ENCODE measurements at regions not wholly inside any gene's neighbourhood (a gene's known extent, or its start where the extent isn't known, plus 50 kb on each side); places are given as distances from the start of the nearest gene placed in this dataset.
"Not testable (repeated sequence)": the region's sequence is repeated elsewhere in the genome, so short reads cannot be mapped to it uniquely, and the experiment has no call there.

DNA sequence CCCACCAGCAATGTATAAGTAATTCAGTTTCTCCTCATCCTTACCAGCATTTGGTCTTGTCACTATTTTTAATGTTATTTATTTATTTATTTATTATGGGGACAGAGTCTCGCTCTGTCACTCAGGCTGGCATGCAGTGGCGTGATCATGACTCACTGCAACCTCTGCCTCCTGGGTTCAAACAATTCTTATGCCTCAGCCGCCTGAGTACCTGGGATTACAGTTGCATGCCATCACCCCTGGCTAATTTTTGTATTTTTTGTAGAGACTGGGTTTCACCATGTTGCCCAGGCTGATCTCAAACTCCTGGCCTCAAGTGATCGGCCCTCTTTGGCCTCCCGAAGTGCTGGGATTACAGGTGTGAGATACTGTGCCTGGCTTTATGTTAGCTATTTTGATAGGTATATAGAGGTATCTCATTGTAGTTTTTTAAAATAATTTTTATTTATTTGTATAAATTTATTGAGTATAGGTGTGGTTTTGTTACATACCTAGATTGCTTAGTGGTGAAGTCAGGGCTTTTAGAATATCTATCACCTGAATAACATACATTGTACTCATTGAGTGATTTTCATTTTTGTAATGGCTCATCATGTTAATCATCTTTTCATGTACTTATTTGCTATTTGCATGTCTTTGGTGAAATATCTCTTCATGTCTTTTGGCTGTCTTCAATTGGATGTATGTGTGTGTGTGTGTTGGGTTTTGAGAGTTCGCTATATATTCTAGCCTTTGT lies 53.3 kb downstream of the TANC2 start:
- DNase-seq: no peak

DNA sequence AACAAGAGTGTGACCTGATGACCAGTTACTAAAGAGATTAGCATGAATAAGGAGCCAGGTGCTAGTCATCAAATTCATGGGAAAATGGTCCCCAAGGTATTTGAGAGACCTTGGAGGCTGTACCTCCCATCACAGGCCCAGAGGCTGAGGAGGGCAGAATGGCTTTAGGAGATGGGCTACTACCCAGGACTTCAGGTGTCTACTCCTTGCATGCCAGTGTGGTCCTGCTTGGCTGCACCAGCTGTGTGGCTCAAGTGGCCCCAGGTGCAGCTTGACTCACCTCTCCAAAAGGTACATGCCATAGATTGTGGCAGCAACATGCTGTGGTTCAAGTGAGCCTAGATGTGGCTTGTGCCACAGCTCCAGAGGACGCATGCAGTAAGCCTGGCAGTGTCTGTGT lies 56.5 kb downstream of the TANC2 start:
- no peak for DNase-seq

DNA sequence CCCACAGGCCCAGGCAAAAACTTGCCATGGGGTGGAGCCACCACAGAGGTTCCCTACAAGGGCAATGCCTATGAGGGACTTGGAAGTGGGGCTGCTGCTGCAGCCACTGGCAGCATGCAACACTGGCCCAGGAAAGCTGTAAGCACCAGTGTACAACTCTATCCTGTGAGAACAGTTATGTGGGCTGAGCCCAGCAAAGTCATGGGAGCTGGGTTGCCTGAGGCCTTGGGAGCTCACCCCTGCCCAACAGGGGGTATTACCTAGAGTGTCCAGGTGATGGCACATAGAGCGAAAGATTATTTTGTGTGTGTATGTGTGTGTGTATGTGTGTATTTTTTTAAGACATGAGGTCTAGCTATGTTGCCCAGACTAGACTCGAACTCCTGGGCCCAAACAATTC lies 57.0 kb downstream of the TANC2 start:
- no peak for DNase-seq

DNA sequence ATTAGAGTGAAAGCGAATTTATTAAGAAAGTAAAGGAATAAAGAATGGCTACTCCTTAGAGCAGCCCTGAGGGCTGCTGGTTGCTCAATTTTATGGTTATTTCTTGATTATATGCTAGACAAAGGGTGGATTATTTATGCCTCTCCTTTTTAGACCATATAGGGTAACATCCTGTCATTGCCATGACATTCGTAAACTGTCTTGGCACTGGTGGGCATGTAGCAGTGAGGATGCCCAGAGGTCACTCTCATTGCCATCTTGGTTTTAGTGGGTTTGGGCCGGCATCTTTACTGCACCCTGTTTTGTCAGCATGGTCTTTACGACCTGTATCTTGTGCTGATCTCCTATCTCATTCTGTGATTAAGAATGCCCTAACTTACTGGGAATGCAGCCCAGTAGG lies 58.2 kb downstream of the TANC2 start:
- no peak for DNase-seq

DNA sequence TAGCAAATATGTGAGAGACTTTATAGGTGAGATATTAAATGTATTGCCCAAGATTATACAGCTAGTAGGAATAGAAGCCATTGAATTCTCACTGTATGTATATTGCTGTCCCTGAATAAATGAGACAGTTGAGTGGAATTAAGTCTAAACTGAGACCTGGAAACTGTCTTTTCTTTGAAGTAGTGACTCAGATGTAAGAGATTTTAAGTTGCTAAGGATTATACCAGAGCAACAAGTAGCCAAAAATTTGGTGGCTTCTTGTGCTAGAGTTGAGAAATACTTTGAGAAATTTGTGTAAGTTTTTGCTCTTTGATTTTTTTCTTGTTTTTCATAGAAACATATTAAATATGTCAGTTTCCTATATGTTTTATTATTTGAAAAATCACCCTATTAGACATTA lies 58.7 kb downstream of the TANC2 start:
- DNase-seq: no peak

DNA sequence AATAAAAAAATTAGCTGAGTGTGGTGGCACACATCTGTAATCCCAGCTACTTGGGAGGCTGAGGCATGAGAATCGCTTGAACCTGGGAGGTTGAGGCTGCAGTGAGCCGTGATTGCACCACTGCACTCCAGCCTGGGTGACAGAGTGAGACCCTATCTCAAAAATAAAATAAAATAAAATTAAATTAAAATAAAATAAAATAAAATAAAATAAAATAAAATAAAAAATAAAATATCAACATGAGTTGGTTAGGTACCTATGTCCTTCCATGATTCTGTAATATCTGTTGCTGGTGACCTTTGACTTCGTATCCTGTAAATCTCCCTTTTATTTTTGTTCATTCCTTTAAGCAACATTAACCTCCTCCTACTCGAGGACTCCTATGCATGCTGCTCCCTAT lies 59.6 kb downstream of the TANC2 start:
- not testable (repeated sequence) for DNase-seq

DNA sequence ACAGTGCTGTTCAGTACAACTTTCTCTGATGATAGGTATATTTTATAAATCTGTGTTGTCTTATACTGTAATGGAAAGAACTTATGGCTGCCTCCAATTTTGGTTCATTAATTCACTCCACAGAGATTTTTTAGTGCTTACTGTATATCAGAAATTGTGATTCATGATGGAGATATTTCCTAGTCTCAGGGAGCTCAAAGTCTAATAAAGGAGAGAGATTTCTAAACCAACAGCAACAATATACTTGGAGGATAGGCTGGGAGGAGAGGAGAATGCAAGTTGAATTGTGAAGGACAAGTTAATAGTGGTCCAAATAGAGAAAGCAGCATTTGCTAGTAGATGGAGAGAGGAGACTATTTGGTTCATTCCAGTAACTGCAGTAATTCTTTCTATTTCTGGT lies 63.5 kb downstream of the TANC2 start:
- no peak for DNase-seq

DNA sequence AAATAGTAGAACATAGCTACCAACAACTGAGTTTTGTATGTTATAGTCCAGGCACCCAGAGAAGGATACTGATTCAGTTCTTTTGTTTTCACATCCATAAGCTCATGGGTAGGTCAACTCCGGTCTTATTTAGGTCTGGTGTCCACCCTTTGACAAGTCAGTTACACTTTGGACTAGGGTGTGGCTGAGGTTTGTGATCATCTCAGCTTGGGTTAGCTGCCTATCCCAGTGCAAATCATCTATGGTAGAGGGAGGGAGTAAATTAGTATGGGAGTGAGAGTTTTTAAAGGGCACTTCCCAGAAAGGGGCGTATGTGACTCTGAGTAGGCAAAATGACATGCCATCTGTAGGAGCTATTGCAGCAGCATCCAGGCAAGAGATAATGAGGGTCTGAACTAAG lies 66.1 kb downstream of the TANC2 start:
- DNase-seq: no peak

DNA sequence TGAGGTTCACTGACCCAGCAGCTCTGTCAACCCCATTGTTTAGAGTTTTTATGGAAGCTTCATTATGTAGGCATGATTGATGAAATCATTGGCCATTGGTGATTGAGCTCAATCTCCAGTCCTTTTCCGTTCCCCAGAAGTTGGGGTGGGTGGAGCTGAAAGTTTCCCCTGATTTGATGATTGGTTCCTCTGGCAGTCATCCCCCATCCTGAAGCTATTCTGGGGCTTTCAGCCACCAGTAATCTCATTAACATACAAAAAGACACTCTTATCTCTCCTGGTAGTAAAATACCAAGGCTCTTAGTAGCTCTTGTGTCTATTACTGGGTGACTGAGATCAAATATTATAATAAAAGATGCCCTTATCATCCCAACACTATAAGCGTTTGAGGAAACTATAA lies 67.1 kb downstream of the TANC2 start:
- DNase-seq: no peak

DNA sequence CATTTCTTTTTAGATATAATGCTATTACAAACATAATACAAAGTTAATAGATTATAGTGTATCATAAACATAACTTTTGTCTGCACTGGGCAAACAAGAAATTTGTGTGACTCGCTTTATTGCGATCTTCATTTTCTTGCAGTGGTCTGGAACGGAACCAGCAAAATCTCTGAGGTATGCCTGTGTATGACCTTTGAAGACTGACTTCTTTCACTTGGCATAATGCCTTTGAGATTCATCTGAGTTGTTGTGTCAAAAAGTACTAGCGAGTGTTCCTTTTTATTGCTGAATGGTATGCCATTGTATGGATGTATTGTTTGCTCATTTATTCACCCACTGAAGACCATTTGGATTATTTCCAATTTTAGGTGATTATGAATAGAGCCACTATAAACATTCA lies 69.2 kb downstream of the TANC2 start:
- DNase-seq: no peak

DNA sequence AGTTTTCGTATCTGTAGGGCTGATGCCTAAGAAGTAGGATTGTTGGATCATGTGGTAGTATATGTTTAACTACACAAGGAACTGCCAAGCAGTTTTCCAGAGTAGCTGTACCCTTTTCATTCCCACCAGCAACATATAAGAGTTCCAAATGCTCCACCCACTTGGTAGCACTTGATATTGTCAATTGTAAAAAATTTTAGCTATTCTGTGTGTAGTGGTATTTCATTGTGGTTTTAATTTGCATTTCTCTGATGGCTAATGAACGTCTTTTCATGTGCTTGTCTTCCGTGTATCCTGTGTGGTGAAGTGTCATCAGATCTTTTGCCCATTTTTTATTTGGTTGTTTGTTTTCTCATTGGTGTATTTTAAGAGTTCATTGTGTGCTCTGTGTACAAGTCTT lies 69.7 kb downstream of the TANC2 start:
- DNase-seq: no peak

DNA sequence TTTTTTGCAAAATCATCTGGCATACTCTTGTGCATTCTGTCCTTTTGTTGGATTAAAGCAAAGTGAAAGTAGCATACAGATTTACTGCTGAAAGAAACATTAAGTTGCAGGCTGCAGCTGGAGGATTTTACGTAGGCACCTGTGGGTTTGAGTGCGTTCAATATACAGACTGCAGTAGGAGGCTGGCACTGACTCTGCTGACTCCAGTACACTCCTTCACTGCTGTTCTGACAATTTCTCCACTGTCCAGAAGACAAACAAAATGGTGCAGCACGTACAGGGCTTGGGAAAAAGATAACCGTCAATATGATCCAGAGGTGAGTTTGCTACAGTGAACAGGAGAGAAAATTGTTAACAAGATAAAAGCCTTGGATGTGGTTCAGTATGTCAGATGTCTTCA lies 73.3 kb downstream of the TANC2 start:
- DNase-seq: no peak

DNA sequence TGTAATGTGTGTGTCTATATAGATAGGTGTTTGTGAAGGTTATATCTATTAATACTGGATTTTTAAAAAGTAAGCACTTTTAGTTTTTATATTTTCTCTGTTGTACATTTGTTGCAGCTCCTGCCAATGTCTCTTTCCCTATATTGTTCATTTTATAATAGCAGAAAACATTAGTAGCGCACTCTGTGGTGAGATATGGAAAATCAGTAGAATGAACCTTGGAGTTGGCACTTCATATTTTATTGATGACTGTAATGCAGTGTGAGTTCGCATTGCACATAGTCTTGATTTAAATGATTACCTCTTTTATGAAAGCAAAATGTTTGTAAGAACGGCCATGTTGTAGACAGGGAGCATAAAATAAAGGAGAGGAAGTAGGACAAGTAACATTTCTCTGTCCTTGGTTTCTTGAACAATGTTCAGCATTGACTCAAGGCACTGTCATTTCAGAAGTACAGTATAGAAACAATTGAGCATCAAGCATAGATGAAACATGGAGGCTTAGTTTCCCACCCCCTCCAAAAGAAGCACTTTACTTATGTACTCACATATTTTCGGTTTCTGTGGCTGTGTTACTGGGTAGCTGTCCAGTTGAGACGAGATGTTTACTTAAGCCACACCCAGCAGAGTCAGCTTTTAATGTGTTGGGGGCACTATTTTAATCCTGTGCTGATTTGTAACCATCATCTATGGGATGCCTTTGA lies 74.0 kb downstream of the TANC2 start:
- no peak for DNase-seq

DNA sequence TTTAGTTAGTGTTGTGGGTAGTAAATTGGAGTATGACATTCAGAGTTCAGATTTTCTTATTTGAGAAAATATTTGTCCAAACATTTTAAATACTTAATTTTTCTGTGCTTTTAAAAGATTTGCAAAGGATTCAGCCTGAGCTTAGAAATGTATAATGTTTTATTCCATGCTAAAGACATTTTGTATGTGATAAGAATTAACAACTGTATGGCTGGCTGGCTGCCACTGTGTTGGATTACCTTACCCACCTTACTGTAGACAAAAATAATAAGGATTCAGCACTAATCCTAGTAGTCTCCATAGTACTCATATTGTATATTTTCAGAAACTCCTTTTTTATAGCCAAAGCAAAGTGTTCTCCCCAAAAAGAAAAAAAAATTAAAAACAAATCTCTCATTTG lies 74.8 kb downstream of the TANC2 start:
- DNase-seq: no peak

DNA sequence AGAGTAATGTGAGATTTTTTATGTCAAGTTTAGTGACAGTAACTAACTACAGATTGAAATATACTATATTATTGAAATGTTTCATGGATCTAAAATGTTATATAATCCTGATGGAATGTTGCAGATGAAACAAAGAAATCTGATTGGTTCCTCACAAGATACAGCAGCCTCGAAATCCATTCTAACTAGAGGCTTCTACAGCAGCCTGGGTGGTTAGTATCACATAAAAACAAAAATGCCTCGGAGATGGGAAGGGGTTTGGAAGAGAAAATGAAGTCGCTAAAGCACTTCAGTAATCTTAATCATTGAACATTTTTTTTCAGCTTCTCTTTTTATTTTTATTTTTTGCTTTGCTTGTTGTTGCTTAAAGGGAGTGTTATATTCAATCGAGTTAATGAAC lies 75.2 kb downstream of the TANC2 start:
- no peak for DNase-seq

DNA sequence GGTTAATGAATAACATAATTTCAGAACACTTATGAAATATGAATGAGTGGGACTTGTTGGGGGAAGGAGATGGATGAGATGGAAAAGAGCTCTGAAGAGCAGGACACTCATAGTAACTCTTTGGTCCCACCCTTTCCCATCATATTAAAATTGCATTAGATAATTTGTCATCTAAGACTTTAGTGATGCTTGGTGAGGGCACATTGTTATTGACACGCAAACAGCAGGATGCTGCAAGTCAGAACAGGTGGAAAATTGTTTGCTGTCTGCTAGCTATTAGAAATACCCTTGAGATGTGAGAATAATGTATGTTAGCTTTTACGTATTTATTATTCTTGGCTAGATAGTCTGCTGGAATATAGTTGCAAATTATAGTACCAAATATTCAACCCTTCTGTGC lies 75.7 kb downstream of the TANC2 start:
- DNase-seq: no peak

DNA sequence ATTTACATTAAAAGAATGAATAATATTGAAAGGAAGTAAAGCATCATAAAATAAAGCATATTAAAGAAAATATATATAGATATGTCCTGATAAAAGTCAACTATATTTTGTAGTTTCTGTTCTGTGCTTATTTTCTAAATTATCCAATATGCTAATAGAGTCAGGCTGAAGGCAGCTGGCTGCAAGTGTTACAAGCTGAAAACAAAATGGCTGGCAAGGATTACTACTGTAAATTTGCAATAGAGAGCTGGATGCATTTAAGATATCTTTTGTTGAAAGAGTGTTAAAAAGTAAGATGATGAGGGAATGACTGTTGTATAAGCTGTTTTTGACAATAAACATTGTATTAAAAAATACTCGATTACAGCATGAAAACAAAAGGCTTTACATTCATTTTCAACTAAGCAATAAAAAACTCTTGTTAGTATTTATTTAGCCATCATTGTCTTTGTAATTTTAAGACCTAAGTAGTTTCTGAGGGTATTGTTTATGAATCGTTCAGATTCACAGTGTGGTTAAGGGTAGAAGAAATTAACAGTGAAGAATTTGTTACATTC lies 76.3 kb downstream of the TANC2 start:
- no peak for DNase-seq

DNA sequence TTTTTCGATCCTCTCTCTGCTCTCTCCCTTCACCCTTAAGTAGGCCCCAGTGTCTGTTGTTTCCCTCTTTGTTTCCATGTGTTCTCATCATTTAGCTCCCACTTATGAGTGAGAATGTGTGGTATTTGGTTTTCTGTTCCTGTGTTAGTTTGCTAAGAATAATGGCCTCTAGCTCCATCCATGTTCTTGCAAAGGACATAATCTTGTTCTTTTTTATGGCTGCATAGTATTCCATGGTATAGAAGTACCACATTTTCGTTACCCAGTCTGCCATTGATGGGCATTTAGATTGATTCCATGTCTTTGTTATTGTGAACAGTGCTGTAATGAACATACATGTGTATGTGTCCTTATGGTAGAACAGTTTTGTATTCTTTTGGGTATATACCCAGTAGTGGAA lies 91.5 kb downstream of the TANC2 start:
- not testable (repeated sequence) for DNase-seq

DNA sequence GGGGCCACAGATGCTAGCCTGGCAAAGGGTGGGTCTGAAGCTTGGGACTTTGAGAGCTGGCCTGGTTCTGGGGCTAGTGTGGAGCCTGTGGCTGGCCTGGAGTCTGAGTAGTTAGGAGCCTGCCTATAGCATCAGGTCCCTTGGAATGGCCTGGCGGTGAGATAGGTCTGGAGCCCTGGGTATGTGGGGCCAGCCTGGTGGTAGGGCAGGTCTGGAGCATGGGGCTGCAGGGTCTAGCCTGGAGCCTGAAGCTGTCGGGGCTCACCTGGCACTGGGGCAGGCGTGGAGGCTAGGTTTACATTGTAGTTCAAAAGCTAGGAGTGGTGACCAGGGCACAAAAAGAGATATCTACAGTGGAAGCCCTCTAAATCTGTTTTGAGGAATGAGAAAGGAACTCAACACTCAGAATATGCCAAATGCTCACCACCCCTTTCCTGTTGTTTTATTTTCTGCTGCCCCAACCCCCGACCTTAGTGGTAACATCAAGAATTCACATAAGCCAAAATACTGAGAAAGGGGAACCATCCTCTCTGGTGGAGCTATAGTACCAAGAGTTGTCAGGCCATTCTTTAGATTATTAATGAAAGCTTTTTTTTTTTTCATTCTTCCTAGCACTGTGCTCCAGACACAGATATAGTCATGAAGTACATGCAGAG lies 100.3 kb downstream of the TANC2 start:
- DNase-seq: peak; percentile 13 to 23

DNA sequence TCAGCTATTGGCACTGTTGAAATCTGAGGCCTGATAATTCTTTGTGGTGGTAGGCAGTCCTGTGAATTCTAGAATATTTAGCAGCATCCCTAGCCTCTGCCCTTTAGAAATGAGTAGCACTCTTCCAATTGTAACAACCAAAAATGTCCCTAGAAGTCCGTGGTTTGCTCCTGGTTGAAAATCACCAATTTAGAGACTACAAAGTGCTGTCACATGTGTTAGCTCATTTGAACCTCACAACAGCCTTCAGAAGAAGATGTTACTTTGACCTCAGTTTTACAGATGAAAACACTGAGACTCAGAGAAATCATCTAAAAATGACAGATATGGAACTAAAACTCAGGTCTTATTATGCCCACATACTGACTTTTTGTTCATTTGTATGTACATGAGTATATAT lies 103.2 kb downstream of the TANC2 start:
- DNase-seq: no peak

DNA sequence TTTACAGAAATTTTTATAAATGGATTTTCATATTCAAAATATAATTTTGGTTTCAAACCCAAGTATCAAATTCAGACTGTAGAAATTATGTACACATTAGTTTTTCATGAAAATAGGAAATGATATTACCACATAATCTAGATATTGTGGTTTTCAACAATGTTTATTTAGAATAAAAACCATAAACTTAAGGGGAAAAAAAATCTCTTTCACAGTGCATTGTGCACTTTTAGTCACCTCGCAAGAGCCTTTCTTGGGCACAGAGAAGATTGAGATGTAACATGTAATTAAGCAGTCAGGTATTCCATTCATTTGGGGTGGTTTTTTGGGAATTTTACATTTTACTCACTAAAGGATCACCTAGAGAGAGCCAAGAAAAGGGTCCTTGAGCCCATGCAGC lies 104.0 kb downstream of the TANC2 start:
- DNase-seq: peak; percentile 23 to 30

DNA sequence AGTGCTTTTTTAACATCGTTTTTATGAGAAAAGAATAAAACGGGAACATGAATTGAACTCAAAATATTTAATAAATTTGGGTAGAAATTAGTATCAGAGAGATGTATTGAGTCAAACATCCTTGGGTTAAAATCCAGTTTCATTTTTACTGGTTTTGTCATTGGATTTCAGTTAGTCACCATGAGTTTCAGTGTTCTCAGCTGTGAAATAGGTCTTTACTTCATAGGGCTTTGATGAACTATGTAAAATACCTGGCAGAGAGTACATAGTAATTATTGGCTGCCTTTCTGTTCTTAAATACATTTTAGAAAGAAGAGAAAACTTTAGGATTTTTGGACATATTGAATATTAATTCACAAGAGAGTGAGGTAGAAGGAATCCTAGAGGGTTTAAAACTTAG lies 105.8 kb downstream of the TANC2 start:
- DNase-seq: no peak

DNA sequence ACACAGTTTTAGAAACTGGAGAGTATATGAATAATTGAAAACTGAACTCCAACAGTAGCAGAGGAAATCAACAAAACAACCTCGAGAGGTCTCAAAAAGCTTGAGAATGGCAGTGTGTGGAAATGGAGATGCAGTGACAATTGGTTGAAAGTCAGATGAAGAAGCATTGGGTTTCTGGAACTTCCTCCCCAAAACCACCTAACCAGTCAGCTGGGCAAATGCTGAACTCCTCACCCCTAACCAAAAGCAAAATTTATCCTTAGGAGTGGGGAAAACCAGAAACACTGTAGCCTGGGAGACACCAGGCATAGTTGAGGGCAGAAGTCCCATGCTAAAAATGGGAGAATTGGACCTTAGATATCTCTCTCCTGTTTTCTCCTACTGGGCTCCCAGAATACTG lies 109.9 kb downstream of the TANC2 start:
- peak in 1 of 2 experiments; percentile 27 for DNase-seq

DNA sequence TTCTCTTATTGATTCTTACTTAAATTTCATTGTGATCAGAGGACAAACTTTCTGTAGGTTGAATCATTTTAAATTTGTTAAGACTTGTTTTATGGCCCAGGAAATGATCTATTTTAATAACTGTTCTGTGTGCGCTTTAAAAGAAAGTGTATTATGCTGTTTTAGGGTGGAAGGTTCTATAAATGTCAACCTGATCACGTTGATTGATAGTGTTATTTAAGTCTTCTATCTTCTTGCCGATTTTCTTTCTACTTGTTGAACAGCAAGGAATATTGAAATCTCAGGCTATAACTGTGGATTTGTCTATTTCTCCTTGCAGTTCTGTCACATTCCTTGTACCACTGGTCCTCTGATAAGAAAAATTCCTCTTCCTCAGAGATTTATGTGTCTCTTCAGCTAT lies 112.7 kb downstream of the TANC2 start:
- no peak for DNase-seq

Data from AML-193 (cell line).